Head of caudate nucleus (tissue), 42 donors: ENCODE measurements at regions not wholly inside any gene's neighbourhood (a gene's known extent, or its start where the extent isn't known, plus 50 kb on each side); places are given as distances from the start of the nearest gene placed in this dataset.

Experiments used
- DNase-seq, 42 donors: peaks; one replicate each; pipeline versions ENCODE4 v3.0.0 to v3.0.0-alpha.2; 2020 to 2021; ENCODE audit warnings: mixed read lengths in 7 of 42
- intact Hi-C: fragments of 100-400 bp; cut with DNase I; formaldehyde crosslinking; loops from one replicate; pipeline ENCODE4 v1.15.0; 2022

- no peak for DNase-seq
- intact Hi-C loops = no loop called here
Measured at GRCh38 chr13:61766667-61767058, 351.0 kb upstream of the PCDH20 start.

GRCh38 chr13:61765940-61766666 is 350.5 kb upstream of the PCDH20 start:
- intact Hi-C loops = no loop called here
- no peak for DNase-seq

- intact Hi-C loops = no loop called here
- no peak for DNase-seq
Measured at GRCh38 chr13:61765181-61765742, 349.6 kb upstream of the PCDH20 start.

GRCh38 chr13:61761690-61762089 is 346.0 kb upstream of the PCDH20 start:
- DNase-seq = no peak
- intact Hi-C loops = no loop called here

GRCh38 chr13:61760102-61760501 is 344.5 kb upstream of the PCDH20 start:
- intact Hi-C loops = no loop called here
- no peak for DNase-seq

- intact Hi-C loops = no loop called here
- DNase-seq = no peak
Measured at GRCh38 chr13:61756031-61756430, 340.4 kb upstream of the PCDH20 start.

GRCh38 chr13:61751039-61751438 is 335.4 kb upstream of the PCDH20 start:
- intact Hi-C loops = no loop called here
- no peak for DNase-seq

- intact Hi-C loops = no loop called here
- DNase-seq = no peak
Measured at GRCh38 chr13:61738236-61738750, 322.6 kb upstream of the PCDH20 start.

- intact Hi-C loops = no loop called here
Measured at GRCh38 chr13:61734683-61735082, 319.0 kb upstream of the PCDH20 start.

GRCh38 chr13:61728471-61728870 is 312.8 kb upstream of the PCDH20 start:
- intact Hi-C loops = no loop called here
- peak in 3 of 42 donors; percentile 6 to 40 (median 13) for DNase-seq

More at GRCh38 chr13:61734683-61735082, 319.0 kb upstream of the PCDH20 start:
- DNase-seq = no peak

GRCh38 chr13:61727767-61728166 is 312.1 kb upstream of the PCDH20 start:
- no peak for DNase-seq
- intact Hi-C loops = no loop called here

GRCh38 chr13:61725806-61726205 is 310.2 kb upstream of the PCDH20 start:
- no peak for DNase-seq
- intact Hi-C loops = no loop called here

- DNase-seq = no peak
- intact Hi-C loops = no loop called here
Measured at GRCh38 chr13:61722119-61722518, 306.5 kb upstream of the PCDH20 start.

- intact Hi-C loops = no loop called here
Measured at GRCh38 chr13:61712621-61713020, 297.0 kb upstream of the PCDH20 start.

GRCh38 chr13:61709258-61709657 is 293.6 kb upstream of the PCDH20 start:
- DNase-seq = no peak
- intact Hi-C loops = no loop called here

More at GRCh38 chr13:61712621-61713020, 297.0 kb upstream of the PCDH20 start:
- no peak for DNase-seq

GRCh38 chr13:61706899-61707298 is 291.2 kb upstream of the PCDH20 start:
- DNase-seq = no peak
- intact Hi-C loops = no loop called here

- intact Hi-C loops = no loop called here
- DNase-seq = no peak
Measured at GRCh38 chr13:61700620-61701019, 285.0 kb upstream of the PCDH20 start.

GRCh38 chr13:61700181-61700580 is 284.5 kb upstream of the PCDH20 start:
- DNase-seq = peak in 3 of 42 donors; percentile 7 to 21 (median 18)
- intact Hi-C loops = no loop called here

GRCh38 chr13:61696676-61697075 is 281.0 kb upstream of the PCDH20 start:
- no peak for DNase-seq
- intact Hi-C loops = no loop called here

GRCh38 chr13:61695147-61695546 is 279.5 kb upstream of the PCDH20 start:
- no peak for DNase-seq
- intact Hi-C loops = no loop called here

- DNase-seq = no peak
- intact Hi-C loops = no loop called here
Measured at GRCh38 chr13:61692691-61693090, 277.0 kb upstream of the PCDH20 start.
